ENCODE measurements at regions not wholly inside any gene's neighbourhood (a gene's known extent, or its start where the extent isn't known, plus 50 kb on each side); places are given as distances from the start of the nearest gene placed in this dataset.

DNA sequence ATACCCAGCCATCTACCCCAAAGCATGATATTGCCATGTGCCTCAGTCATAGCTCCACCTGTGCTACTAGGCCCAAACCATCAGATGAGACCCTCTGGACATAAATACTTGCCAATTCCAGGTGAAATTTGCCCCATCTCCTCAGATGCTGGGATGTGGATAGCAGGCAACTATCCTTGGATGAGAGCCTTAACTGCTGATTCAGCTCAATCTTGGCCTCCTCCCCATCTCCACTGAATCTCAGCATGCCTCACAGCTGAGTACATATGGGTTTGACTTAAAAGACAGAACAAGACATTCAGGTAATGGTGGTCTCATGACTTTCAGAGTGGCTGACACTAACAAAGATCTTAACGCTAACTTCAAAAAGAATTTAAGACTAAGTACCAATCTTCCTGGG, 50.8 kb upstream of the KLHL13 start:
- DNase-seq: no peak

GRCh38 chrX:118171356-118171755, 54.7 kb upstream of the KLHL13 start:
- DNase-seq: no peak

DNA sequence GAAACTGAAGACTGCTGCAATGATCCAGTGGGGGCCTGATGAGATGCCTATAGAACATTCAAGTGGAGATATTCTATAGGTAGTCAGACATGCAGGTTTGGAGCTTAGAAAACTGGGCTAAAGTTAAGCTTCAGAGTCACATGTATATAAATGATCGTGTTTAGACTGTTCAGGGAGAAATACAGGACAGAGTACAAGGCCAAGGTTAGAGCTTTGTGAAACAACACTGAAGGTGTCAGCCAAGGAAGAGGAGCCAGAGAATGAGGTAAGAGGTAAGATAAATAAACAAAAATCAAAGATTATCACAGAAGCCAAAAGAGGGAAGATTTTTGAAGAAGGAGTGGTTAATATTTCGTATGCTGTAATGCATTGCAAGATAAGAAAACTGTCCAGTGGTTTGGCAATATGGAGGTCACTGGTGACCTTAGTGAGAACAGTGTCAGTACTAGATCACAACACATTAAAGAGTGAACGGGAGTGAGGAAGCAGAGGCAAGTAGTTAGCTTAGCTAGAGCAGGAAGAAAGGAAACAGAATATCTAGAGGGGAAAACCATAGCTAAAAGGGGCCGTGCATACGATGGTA, 58.0 kb upstream of the KLHL13 start:
- DNase-seq: no peak

GRCh38 chrX:118177708-118178107, 61.1 kb upstream of the KLHL13 start:
- DNase-seq: no peak

- DNase-seq: no peak
Measured at GRCh38 chrX:118178450-118178849, 61.8 kb upstream of the KLHL13 start.

- no peak for DNase-seq
Measured at GRCh38 chrX:118179161-118179560, 62.6 kb upstream of the KLHL13 start.

DNA sequence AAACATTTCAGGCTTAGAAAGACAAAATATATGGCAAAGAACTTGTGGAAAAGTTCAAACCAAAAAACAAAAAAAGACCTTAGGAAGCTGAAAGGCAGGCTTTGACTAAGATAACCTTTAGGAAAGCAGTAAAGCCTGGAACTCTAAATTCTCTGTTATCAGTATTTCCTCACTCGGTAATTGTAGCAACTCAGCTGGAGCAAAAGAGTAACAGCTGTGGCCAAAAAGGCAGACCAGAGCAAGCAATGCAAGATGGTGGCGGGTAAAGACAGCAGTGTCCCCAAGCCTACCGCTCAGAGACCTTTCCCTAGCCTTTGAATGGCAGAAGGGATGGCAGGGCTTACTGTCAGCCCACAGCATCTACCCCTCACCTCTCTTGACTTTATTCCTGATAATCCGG, 63.1 kb upstream of the KLHL13 start:
- DNase-seq: no peak

DNA sequence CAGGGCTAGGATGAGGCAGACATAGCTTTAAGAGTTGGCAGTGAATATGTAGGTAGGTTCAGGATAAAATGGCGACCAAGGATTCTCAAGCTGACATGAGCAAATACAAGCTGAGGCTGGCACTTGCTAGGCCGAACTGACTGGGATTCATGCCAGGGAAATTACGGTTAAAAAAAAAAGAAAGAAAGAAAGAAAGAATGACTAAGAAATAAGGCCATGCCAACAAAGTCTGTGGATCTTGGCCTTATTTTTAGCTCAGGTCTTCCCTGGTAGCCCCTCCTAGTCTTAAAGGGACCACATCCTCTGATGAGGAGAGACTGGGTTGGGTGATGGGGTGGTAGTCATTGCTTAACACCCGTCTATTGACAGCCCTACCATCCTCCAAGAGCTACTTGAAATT, 64.4 kb upstream of the KLHL13 start:
- DNase-seq: no peak

DNA sequence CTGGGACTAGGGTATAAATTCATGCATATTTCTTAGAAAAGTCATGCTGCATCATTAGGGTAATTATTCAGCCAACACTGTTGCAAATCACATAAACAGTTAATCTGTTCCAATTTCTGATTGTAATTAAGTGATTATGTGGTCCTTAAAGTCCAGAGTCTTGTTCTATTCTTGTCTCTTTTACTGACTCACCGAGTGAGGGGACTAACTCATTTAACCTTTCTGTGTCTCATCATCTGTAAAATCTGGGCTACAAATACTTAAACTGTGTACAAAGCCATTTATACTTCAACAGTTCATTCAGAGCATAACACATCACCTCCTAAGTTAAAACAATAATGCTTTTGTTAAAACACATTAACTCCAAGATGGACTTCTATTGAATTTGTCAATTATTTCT, 65.4 kb upstream of the KLHL13 start:
- DNase-seq: no peak

DNA sequence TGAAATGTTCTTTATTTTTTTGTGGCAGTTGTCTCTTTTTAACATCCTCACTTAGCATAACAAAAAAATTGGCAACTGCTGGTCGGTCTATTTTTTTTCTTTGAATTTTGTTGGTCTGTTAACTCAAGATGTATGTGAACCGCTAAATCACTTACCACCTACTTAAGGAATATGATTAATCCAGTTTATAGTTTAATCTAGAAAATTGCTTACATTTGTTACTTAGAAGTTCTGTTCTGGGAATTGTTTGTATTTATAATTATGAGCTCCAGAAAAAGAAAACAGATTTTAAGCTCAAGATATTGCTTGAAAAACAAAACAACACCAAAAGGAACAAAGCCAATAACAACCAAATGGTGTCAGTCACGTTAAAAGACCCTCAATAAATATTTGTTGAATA, 66.1 kb upstream of the KLHL13 start:
- DNase-seq: no peak

DNA sequence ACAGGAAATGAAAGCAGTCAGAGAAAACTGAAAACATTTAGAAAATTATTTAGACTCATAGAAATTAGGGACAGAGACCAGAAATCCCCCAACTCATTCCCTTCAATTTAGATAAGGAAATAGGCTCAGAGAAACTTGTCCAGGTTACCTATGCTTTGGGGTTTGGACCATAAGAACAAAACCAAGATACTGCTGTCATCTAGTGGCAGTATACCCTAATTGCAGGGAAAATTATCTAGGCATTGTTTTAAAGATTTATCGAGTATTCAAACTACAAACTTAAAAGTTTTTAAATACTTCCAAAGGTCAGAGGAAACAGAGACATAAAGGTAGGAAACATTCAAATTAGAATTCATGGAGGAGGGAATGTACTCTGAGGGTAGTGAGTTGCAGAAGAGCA, 67.0 kb upstream of the KLHL13 start:
- no peak for DNase-seq

GRCh38 chrX:118187100-118187499, 70.5 kb upstream of the KLHL13 start:
- DNase-seq: no peak

- no peak for DNase-seq
Measured at GRCh38 chrX:118189000-118189399, 72.4 kb upstream of the KLHL13 start.

- DNase-seq: no peak
Measured at GRCh38 chrX:118189628-118190027, 73.0 kb upstream of the KLHL13 start.

DNA sequence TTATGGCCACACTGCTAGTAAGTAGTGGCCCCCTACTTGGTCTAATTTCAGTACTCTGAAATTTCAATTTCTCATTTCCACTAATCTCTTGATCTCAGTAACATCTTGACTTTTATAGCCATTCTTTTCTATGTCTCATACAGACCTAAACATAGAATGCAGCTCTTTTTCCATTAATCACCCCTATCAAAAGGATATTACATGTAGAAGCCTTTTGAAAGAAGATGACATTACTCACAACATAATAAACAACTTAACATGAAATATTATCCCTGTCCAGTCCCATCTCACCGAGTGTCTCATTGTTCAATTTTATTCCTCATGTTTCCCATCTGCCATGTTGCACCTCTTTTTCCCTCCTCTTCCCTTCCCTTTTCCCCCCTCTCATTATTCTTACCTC, 81.1 kb upstream of the KLHL13 start:
- DNase-seq: no peak

DNA sequence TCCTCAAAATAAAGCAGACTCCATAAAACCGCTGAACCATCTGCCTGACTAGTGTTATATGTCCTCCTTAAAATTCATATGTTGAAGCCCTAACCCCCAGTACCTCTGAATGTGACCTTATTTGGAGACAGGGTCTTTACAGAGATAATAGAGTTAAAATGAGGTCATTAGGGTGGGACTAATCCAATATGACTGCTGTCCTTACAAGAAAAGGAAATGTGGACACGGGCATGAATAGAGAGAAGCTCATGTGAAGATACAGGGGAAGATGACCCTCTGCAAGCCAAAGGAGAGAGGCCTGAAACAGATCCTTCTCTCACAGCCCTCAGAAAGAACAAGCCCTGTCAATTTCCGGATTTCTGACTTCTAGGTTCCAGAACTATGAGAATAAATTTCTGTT, 82.0 kb upstream of the KLHL13 start:
- DNase-seq: peak; percentile 52

DNA sequence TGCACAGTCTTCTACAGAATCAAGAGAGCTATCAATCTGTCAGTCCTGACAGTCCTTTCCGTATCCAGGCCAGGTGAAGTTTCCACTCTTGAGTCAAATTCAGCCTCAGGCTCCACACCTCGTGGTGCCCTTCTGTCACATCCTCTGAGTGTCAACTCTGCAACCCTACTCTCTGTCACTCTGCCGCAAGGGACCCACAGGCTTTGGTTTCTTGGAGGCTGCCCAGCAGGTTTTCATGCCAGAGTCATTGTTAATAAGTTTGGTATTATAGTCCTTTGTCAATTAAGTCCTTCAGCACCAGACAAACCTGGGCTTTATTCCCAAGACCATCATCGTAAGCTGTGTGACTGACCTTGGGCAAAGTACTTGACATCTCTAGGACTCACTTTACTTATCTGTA, 83.4 kb upstream of the KLHL13 start:
- no peak for DNase-seq

- DNase-seq: no peak
Measured at GRCh38 chrX:118205421-118206395, 89.1 kb upstream of the KLHL13 start.

GRCh38 chrX:118207831-118208453, 91.3 kb upstream of the KLHL13 start:
- no peak for DNase-seq

GRCh38 chrX:118208481-118208880, 91.9 kb upstream of the KLHL13 start:
- no peak for DNase-seq

GRCh38 chrX:118211891-118212816, 95.5 kb upstream of the KLHL13 start:
- no peak for DNase-seq

DNA sequence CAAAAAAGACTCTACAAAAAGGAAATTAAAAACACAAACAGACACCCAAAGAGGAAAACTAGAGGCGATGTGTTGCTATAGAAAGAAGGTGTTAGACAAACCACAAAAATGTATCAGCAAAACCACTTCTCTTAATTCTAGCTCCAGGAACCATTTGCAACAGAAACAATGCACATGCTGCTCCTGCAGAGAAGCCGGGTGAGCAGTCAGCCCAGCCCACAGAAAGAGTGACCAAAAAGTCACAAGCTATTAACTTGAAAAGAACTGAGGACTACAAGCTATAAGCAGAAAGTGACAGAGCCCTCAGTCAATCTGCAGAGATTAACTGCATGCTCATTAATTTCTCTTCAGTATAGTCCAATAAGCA, 96.2 kb upstream of the KLHL13 start:
- DNase-seq: no peak

- DNase-seq: no peak
Measured at GRCh38 chrX:118215346-118215745, 98.7 kb upstream of the KLHL13 start.
